HG03139 (cell line): ENCODE measurements at regions not wholly inside any gene's neighbourhood (a gene's known extent, or its start where the extent isn't known, plus 50 kb on each side); places are given as distances from the start of the nearest gene placed in this dataset.
"Not testable (repeated sequence)": the region's sequence is repeated elsewhere in the genome, so short reads cannot be mapped to it uniquely, and the experiment has no call there.

Experiments used
- ATAC-seq: cut with Tn5 transposase; IDR thresholded peaks from one replicate; pipeline ENCODE4 v1.9.1; 2021; ENCODE audit not compliant: unreplicated experiment

GRCh38 chr5:17123010-17123409 lies 94.4 kb upstream of the BASP1 start:
- ATAC-seq, result no peak

- not testable (repeated sequence) for ATAC-seq
Measured at GRCh38 chr5:17123773-17124172, 93.7 kb upstream of the BASP1 start.

- ATAC-seq, result no peak
Measured at GRCh38 chr5:17127743-17128231, 89.6 kb upstream of the BASP1 start.

- no peak for ATAC-seq
Measured at GRCh38 chr5:17129093-17129849, 88.2 kb upstream of the BASP1 start.

GRCh38 chr5:17130302-17130701 lies 87.1 kb upstream of the BASP1 start:
- not testable (repeated sequence) for ATAC-seq

- peak; percentile 62 for ATAC-seq
Measured at GRCh38 chr5:17132444-17133083, 84.9 kb upstream of the BASP1 start.

GRCh38 chr5:17135050-17135449 lies 82.4 kb upstream of the BASP1 start:
- ATAC-seq, result no peak

GRCh38 chr5:17143335-17143734 lies 74.1 kb upstream of the BASP1 start:
- ATAC-seq, result no peak

- no peak for ATAC-seq
Measured at GRCh38 chr5:17146280-17146841, 71.1 kb upstream of the BASP1 start.

GRCh38 chr5:17147170-17147569 lies 70.3 kb upstream of the BASP1 start:
- no peak for ATAC-seq

GRCh38 chr5:17147617-17148016 lies 69.8 kb upstream of the BASP1 start:
- no peak for ATAC-seq

- ATAC-seq, result no peak
Measured at GRCh38 chr5:17148481-17148880, 69.0 kb upstream of the BASP1 start.

GRCh38 chr5:17149786-17150185 lies 67.6 kb upstream of the BASP1 start:
- no peak for ATAC-seq

GRCh38 chr5:17150531-17150930 lies 66.9 kb upstream of the BASP1 start:
- no peak for ATAC-seq

GRCh38 chr5:17151686-17152085 lies 65.7 kb upstream of the BASP1 start:
- no peak for ATAC-seq

GRCh38 chr5:17154211-17154996 lies 63.0 kb upstream of the BASP1 start:
- ATAC-seq, result no peak

- no peak for ATAC-seq
Measured at GRCh38 chr5:17156463-17156862, 61.0 kb upstream of the BASP1 start.

GRCh38 chr5:17157294-17157693 lies 60.1 kb upstream of the BASP1 start:
- no peak for ATAC-seq

GRCh38 chr5:17157916-17158529 lies 59.4 kb upstream of the BASP1 start:
- ATAC-seq, result no peak

- ATAC-seq, result no peak
Measured at GRCh38 chr5:17160756-17161040, 56.7 kb upstream of the BASP1 start.

GRCh38 chr5:17161662-17162061 lies 55.8 kb upstream of the BASP1 start:
- ATAC-seq, result no peak
